ENCODE measurements at regions not wholly inside any gene's neighbourhood (a gene's known extent, or its start where the extent isn't known, plus 50 kb on each side); places are given as distances from the start of the nearest gene placed in this dataset.
"Not testable (repeated sequence)": the region's sequence is repeated elsewhere in the genome, so short reads cannot be mapped to it uniquely, and the experiment has no call there.

- no peaks in the 10 kb centered on the region for H3K27me3 ChIP-seq
- no peaks in the 10 kb centered on the region for H3K4me1 ChIP-seq
- no peaks in the 10 kb centered on the region for H3K9me3 ChIP-seq
- TF ChIP-seq CTCF (IDR thresholded peaks at IDR 0.05), result no peak
- no peak for TF ChIP-seq POLR2A (IDR thresholded peaks at IDR 0.05)
- no peak for DNase-seq
- H3K36me3 ChIP-seq, result peaks cover 0 to 4% of the 10 kb centered on the region in 2 donors
- intact Hi-C loops (cut with DNase I; ENCODE audit: low total_unique reads), result no loop called here
- no peak overlapping the region for H3K4me3 ChIP-seq
- H3K27ac ChIP-seq, result no peak overlapping the region
Observed at GRCh38 chr12:91880528-91880927, 265.1 kb downstream of the BTG1 start.

- H3K27ac ChIP-seq, result no peak overlapping the region
- TF ChIP-seq CTCF (IDR thresholded peaks at IDR 0.05), result no peak
- TF ChIP-seq POLR2A (IDR thresholded peaks at IDR 0.05), result no peak
- DNase-seq, result no peak
- H3K27me3 ChIP-seq, result no peaks in the 10 kb centered on the region
- H3K36me3 ChIP-seq, result peaks cover 0 to 4% of the 10 kb centered on the region in 2 donors
- no peak overlapping the region for H3K4me3 ChIP-seq
- no peaks in the 10 kb centered on the region for H3K4me1 ChIP-seq
- H3K9me3 ChIP-seq, result no peaks in the 10 kb centered on the region
- intact Hi-C loops (cut with DNase I; ENCODE audit: low total_unique reads), result no loop called here
Observed at GRCh38 chr12:91877456-91878235, 268.0 kb downstream of the BTG1 start.

GRCh38 chr12:91877022-91877421 lies 268.6 kb downstream of the BTG1 start:
- intact Hi-C loops (cut with DNase I; ENCODE audit: low total_unique reads), result no loop called here
- Histone ChIP-seq H3K4me3 (no peak overlapping the region), H3K27ac (no peak overlapping the region), H3K4me1 (no peaks in the 10 kb centered on the region), H3K9me3 (no peaks in the 10 kb centered on the region), H3K27me3 (no peaks in the 10 kb centered on the region), H3K36me3 (peaks cover 0 to 4% of the 10 kb centered on the region in 2 donors)
- TF ChIP-seq POLR2A (IDR thresholded peaks at IDR 0.05), result no peak
- no peak for TF ChIP-seq CTCF (IDR thresholded peaks at IDR 0.05)
- peak in 1 of 2 donors; percentile 20 for DNase-seq

GRCh38 chr12:91875671-91876070 lies 270.0 kb downstream of the BTG1 start:
- H3K4me3 ChIP-seq; H3K36me3 ChIP-seq; H3K27ac ChIP-seq; intact Hi-C loops (cut with DNase I; ENCODE audit: low total_unique reads); H3K9me3 ChIP-seq; DNase-seq; H3K4me1 ChIP-seq; H3K27me3 ChIP-seq: not testable (repeated sequence)

- TF ChIP-seq CTCF (IDR thresholded peaks at IDR 0.05) (no peak), POLR2A (IDR thresholded peaks at IDR 0.05) (no peak)
- intact Hi-C loops (cut with DNase I; ENCODE audit: low total_unique reads), result no loop called here
- Histone ChIP-seq H3K9me3 (no peaks in the 10 kb centered on the region), H3K4me3 (no peak overlapping the region), H3K36me3 (peaks cover 0 to 4% of the 10 kb centered on the region in 2 donors), H3K27ac (no peak overlapping the region), H3K4me1 (no peaks in the 10 kb centered on the region), H3K27me3 (no peaks in the 10 kb centered on the region)
- DNase-seq, result no peak
Observed at GRCh38 chr12:91874086-91874865, 271.4 kb downstream of the BTG1 start.

Data from uterus (tissue), 3 donors.